Adrenal gland (tissue), 9 donors: ENCODE measurements at regions not wholly inside any gene's neighbourhood (a gene's known extent, or its start where the extent isn't known, plus 50 kb on each side); places are given as distances from the start of the nearest gene placed in this dataset.

Experiments
- DNase-seq, 7 donors: peaks; one replicate each; pipeline ENCODE4 v3.0.0-alpha.2; 2019 to 2020
- H3K27ac ChIP-seq, 5 donors: fragments of 200-600 bp; sonication (generic) in 4 of 5; 1 replicate in 3 of 5; 2 replicates in 2 of 5; pipeline versions ENCODE4 v1.5.1 to v1.8.0; 2016 to 2020; ENCODE audit warnings: mild to moderate bottlenecking in 1 of 5
- H3K27me3 ChIP-seq: fragments of 200-600 bp; 2 replicates; pipeline ENCODE4 v1.8.0; 2021
- H3K36me3 ChIP-seq, 2 donors: fragments of 200-600 bp; replicated peaks in 1 of 2; 1 replicate in 1 of 2; 2 replicates in 1 of 2; pipeline versions ENCODE4 v1.5.1 to v1.8.0; 2018 to 2022
- H3K4me1 ChIP-seq, 2 donors: fragments of 200-600 bp; replicated peaks in 1 of 2; 1 replicate in 1 of 2; 2 replicates in 1 of 2; pipeline versions ENCODE4 v1.5.1 to v1.8.0; 2018 to 2021
- H3K4me3 ChIP-seq, 4 donors: fragments of 200-600 bp; sonication (generic) in 3 of 4; one replicate each; pipeline ENCODE4 v1.5.1; 2016 to 2018
- H3K9me3 ChIP-seq, 3 donors: fragments of 200-600 bp; sonication (generic) in 1 of 3; replicated peaks in 1 of 3; 1 replicate in 2 of 3; 2 replicates in 1 of 3; pipeline versions ENCODE4 v1.5.1 to v1.8.0; 2016 to 2021
- POLR2A ChIP-seq, 2 donors: fragments of 450-650 bp; IDR thresholded peaks; one replicate each; pipeline ENCODE4 v1.6.1; 2017; ENCODE audit warnings: antibody characterized with exemption in 2 of 2, mild to moderate bottlenecking in 2 of 2, moderate library complexity in 1 of 2
- WGBS, 4 donors: extraction: QIAGEN DNeasy Blood & Tissue Kit in 2 of 4; methylation state at CpG; one replicate each; pipeline versions ENCODE4 v1.1.5 to v1.1.7; 2013 to 2017; 5-methylcytosine and 5-hydroxymethylcytosine counted together
- intact Hi-C, 2 donors: fragments of 100-400 bp; cut with DNase I; formaldehyde crosslinking; loops; one replicate each; pipeline versions ENCODE4 v1.14.1 to v1.15.0; 2022 to 2023
- TF ChIP-seq, protein P1 (sequence below), 6 experiments: fragments of 450-650 bp in 4 of 6; fragments of 200-600 bp in 2 of 6; sonication (generic) in 1 of 6; IDR thresholded peaks; 1 replicate in 5 of 6; 2 replicates in 1 of 6; pipeline versions ENCODE4 v1.5.1 to v1.8.0; 2016 to 2021; ENCODE audit warnings: antibody characterized with exemption in 6 of 6, mild to moderate bottlenecking in 2 of 6, moderate library complexity in 1 of 6
- donor health status: healthy with polysubstance abuse.
- donor health status: Bipolar disorder and iron deficiency.
- donor health status: DM: yes; HTN: yes; CAD: no.
- donor health status: DM: no; HTN: no; CAD: no.
- donor health status: DM: no; HTN: no; CAD: no.

GRCh38 chr2:180614776-180615175, 365.6 kb upstream of the UBE2E3 start:
- Histone ChIP-seq H3K27ac (no peak overlapping the region), H3K27me3 (no peaks in the 10 kb centered on the region), H3K9me3 (no peaks in the 10 kb centered on the region), H3K36me3 (no peaks in the 10 kb centered on the region), H3K4me1 (no peaks in the 10 kb centered on the region), H3K4me3 (no peak overlapping the region)
- DNase-seq, result no peak
- TF ChIP-seq POLR2A (IDR thresholded peaks at IDR 0.05), result no peak
- TF ChIP-seq, protein P1, sequence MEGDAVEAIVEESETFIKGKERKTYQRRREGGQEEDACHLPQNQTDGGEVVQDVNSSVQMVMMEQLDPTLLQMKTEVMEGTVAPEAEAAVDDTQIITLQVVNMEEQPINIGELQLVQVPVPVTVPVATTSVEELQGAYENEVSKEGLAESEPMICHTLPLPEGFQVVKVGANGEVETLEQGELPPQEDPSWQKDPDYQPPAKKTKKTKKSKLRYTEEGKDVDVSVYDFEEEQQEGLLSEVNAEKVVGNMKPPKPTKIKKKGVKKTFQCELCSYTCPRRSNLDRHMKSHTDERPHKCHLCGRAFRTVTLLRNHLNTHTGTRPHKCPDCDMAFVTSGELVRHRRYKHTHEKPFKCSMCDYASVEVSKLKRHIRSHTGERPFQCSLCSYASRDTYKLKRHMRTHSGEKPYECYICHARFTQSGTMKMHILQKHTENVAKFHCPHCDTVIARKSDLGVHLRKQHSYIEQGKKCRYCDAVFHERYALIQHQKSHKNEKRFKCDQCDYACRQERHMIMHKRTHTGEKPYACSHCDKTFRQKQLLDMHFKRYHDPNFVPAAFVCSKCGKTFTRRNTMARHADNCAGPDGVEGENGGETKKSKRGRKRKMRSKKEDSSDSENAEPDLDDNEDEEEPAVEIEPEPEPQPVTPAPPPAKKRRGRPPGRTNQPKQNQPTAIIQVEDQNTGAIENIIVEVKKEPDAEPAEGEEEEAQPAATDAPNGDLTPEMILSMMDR (IDR thresholded peaks at IDR 0.05), result no peak
- WGBS, 4 donors, result 66 to 81% (median 74%) methylated on average over 2 of the region's 2 CpGs
- intact Hi-C loops, result no loop called here

DNA sequence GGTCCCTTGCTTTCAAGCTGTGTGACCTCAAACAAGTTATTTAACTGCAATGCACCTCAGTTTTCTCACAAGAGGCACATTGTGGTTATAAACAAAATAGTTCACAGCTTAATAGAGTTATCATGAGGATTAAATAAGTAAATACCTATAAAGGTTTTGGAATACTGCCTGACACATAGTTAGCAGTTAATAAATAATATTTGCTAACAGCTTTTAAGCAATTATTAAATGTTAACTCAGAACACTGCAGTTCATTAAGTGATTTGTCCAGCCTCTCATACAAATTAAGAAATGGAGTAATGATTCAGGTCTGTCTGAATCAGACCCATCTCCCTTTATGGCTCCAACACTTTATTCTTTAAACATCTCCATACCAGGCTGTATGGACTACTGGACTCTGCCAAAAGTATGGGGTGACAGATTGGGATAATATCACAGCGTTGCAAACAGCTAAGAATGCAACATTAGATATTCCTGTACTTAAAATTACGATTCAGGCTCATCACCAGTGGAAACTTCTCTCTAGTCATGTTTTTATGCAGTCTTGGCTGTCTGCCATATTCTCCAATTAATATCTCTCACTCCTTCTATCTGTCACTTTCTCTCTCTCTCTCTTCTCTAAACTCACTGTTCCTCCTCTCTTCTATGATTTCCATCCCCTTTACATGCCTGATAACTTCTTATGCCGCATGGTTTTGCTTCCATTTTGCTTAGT, 370.6 kb upstream of the UBE2E3 start:
- no peaks in the 10 kb centered on the region for H3K36me3 ChIP-seq
- TF ChIP-seq POLR2A (IDR thresholded peaks at IDR 0.05), result no peak
- TF ChIP-seq, protein P1 (IDR thresholded peaks at IDR 0.05), result no peak
- no peak overlapping the region for H3K27ac ChIP-seq
- H3K9me3 ChIP-seq, result no peaks in the 10 kb centered on the region
- H3K27me3 ChIP-seq, result no peaks in the 10 kb centered on the region
- intact Hi-C loops, result no loop called here
- 55 to 67% (median 59%) methylated on average over 3 of the region's 3 CpGs for WGBS, 4 donors
- no peaks in the 10 kb centered on the region for H3K4me1 ChIP-seq
- DNase-seq, result no peak
- no peak overlapping the region for H3K4me3 ChIP-seq

- intact Hi-C loops, result no loop called here
- H3K4me1 ChIP-seq, result no peaks in the 10 kb centered on the region
- 59 to 67% (median 63%) methylated on average over 4 of the region's 4 CpGs for WGBS, 4 donors
- H3K9me3 ChIP-seq, result no peaks in the 10 kb centered on the region
- no peak overlapping the region for H3K27ac ChIP-seq
- TF ChIP-seq, protein P1 (IDR thresholded peaks at IDR 0.05), result no peak
- TF ChIP-seq POLR2A (IDR thresholded peaks at IDR 0.05), result no peak
- no peak overlapping the region for H3K4me3 ChIP-seq
- H3K36me3 ChIP-seq, result no peaks in the 10 kb centered on the region
- no peaks in the 10 kb centered on the region for H3K27me3 ChIP-seq
- no peak for DNase-seq
These were observed 372.8 kb upstream of the UBE2E3 start for GRCh38 chr2:180607514-180608049.

DNA sequence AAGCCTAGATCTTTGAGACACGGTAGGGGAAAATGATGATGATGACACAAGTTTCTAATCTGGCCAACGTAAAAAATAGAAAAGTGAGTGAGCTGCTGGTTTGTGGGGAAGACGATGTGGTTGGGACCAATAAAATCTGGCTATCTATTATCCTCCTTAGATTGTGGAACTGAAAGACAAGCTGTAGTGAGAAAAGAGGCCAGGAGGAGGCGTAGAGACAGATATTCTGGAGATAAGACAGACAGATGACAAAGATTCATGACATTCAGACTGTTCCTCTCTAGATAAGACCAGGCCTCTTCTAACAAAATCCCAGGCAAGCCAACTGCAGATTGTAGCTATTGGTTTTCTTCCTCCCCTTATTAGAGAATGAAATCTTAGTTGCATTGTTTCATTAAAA, 376.3 kb upstream of the UBE2E3 start:
- no peaks in the 10 kb centered on the region for H3K36me3 ChIP-seq
- no peaks in the 10 kb centered on the region for H3K9me3 ChIP-seq
- DNase-seq, result no peak
- H3K27me3 ChIP-seq, result no peaks in the 10 kb centered on the region
- no peak overlapping the region for H3K27ac ChIP-seq
- WGBS, 4 donors, result 40 to 47% (median 44%) methylated on average over 4 of the region's 4 CpGs
- intact Hi-C loops, result no loop called here
- TF ChIP-seq, protein P1 (IDR thresholded peaks at IDR 0.05), result peak in 1 of 6 experiments; percentile 8
- TF ChIP-seq POLR2A (IDR thresholded peaks at IDR 0.05), result no peak
- H3K4me1 ChIP-seq, result no peaks in the 10 kb centered on the region
- no peak overlapping the region for H3K4me3 ChIP-seq
